Breast epithelium (tissue), 3 donors: ENCODE measurements at regions not wholly inside any gene's neighbourhood (a gene's known extent, or its start where the extent isn't known, plus 50 kb on each side); places are given as distances from the start of the nearest gene placed in this dataset.
"Not testable (repeated sequence)": the region's sequence is repeated elsewhere in the genome, so short reads cannot be mapped to it uniquely, and the experiment has no call there.

Experiments
- POLR2A ChIP-seq: fragments of 450-650 bp; IDR thresholded peaks from one replicate; pipeline ENCODE4 v1.6.1; 2016; ENCODE audit warnings: antibody characterized with exemption, mild to moderate bottlenecking, moderate library complexity
- POLR2AphosphoS5 ChIP-seq, 3 donors: sonication (generic); formaldehyde crosslinking; IDR thresholded peaks; one replicate each; pipeline ENCODE4 v1.6.1; 2017; ENCODE audit warnings: antibody characterized with exemption in 3 of 3

DNA sequence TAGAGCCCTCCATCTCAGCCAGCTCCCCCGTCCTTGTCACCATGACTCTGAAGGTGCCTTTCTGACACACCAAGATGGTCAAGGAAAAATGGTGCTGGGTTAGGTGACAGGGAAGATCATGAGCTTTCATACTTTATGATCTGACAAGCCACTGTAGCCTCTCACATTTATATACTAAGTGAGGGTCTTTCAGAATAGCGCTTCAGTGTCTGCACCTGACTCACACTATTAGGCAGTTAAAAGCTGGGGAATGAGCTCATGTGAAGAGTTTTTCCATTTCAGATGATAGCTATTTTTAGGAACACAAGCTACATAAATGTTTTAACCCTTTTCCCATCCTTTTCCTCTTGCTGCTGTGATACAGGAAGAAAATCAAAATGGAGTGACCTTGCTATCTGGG is 101.1 kb downstream of the FAM72B start:
- TF ChIP-seq POLR2AphosphoS5 (IDR thresholded peaks at IDR 0.05); POLR2A: not testable (repeated sequence)
